Bronchial epithelial cell (primary cell): ENCODE measurements at regions not wholly inside any gene's neighbourhood (a gene's known extent, or its start where the extent isn't known, plus 50 kb on each side); places are given as distances from the start of the nearest gene placed in this dataset.

Source experiments
- DNase-seq: peaks from one replicate; pipeline ENCODE4 v3.0.0-alpha.2; 2010; ENCODE audit warnings: low read depth
- FAIRE-seq: peaks from 2 replicates; lab custom pipeline; 2011; peaks lifted over from hg19 to GRCh38; lab: Jason Lieb, UNC
- H3K27me3 ChIP-seq: 2 replicates; pipeline ENCODE4 v1.5.1; 2011; ENCODE audit warnings: low read length; ENCODE audit not compliant: control insufficient read depth, insufficient read depth
- H3K36me3 ChIP-seq: 2 replicates; pipeline ENCODE4 v1.5.1; 2011; ENCODE audit warnings: low read length; ENCODE audit not compliant: control insufficient read depth, insufficient read depth
- H3K4me3 ChIP-seq: 2 replicates; pipeline ENCODE4 v1.5.1; 2011; ENCODE audit warnings: mild to moderate bottlenecking, low read depth, low read length, control low read depth
- CTCF ChIP-seq: IDR thresholded peaks from 2 replicates; pipeline ENCODE4 v1.5.1; 2011; ENCODE audit warnings: mild to moderate bottlenecking, moderate library complexity, low read length, control low read depth, inconsistent platforms; ENCODE audit not compliant: insufficient read depth, severe bottlenecking

DNA sequence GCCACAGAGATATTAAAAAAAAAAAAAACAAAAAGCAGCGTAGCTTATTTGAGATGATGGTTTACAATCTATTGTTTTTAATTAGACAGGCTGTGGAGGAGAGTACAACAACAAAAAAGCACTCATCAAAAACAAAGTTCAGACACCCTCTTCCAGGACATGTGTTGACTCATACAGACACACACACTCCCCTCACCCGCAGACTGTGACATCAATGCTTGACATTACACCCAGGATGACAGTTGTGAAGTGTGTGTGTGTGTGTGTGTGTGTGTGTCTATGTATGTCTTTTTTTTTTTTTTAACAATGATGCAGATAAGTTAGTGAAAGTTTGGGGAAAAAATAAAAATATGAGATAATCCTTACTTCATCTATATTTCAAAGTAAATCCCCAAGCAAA lies 303.6 kb downstream of the GPAM start:
- Histone ChIP-seq H3K4me3 (no peak overlapping the region), H3K27me3 (no peaks in the 10 kb centered on the region), H3K36me3 (no peaks in the 10 kb centered on the region)
- no peak for FAIRE-seq
- no peak for DNase-seq
- TF ChIP-seq CTCF, result no peak

DNA sequence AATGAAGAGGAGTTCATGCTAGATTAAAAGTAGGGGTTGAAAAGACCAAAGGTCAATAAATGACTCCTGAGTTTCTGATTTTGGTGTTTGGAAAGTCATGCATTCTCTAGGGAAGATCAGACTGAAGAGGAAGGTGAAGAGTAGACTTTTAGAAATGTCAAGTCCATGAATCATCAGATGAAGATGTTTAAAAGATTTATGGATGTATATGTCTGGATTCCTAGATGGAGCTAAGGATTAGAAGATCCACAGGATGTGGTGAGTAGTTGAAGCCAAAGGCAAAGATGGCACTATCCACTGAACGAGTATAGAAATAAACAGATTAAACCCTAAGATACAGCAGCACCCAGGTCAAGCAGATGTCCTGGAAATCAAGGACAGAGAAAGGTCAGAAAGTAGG lies 298.5 kb downstream of the GPAM start:
- no peak for TF ChIP-seq CTCF
- DNase-seq (no peak), FAIRE-seq (no peak)
- no peak overlapping the region for H3K4me3 ChIP-seq
- no peaks in the 10 kb centered on the region for H3K36me3 ChIP-seq
- H3K27me3 ChIP-seq, result no peaks in the 10 kb centered on the region

DNA sequence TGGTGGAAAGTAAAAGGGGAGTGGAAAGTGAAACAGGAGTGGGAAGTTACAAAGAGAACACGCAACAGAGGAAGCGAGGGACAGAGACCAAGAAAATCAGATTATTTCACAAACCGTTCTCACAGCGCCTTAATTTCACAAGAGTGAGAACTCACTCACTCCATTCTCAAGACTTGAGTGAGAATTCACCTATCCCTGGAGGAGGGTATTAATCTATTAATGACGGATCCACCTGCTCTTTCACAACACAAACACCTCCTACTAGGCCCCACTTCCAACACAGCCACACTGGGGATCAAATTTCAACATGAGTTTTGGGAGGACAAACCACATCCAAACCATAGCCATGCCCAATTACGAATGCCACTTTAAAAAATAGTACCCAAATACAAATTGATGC lies 297.6 kb downstream of the GPAM start:
- Histone ChIP-seq H3K4me3 (no peak overlapping the region), H3K27me3 (no peaks in the 10 kb centered on the region), H3K36me3 (no peaks in the 10 kb centered on the region)
- no peak for TF ChIP-seq CTCF
- DNase-seq (no peak), FAIRE-seq (no peak)

DNA sequence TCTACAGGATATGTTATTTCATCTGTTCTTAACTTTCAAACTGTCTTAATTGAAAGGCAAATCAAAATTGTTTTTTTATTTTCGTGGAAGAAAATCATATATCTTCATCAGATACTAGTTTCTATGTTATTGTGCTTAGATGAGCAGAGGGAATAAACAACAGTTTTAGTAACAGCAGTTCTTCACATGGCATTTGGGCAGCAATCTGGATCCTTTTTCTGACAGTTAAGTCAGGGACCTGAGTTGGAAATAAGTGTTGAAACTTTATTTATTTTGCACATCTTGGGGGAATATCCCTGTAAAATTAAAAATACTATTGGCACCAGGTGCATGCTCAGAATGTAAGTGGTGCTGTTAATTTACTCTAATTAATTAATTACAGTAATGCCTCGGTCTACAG lies 296.3 kb downstream of the GPAM start:
- DNase-seq (no peak), FAIRE-seq (no peak)
- no peaks in the 10 kb centered on the region for H3K27me3 ChIP-seq

DNA sequence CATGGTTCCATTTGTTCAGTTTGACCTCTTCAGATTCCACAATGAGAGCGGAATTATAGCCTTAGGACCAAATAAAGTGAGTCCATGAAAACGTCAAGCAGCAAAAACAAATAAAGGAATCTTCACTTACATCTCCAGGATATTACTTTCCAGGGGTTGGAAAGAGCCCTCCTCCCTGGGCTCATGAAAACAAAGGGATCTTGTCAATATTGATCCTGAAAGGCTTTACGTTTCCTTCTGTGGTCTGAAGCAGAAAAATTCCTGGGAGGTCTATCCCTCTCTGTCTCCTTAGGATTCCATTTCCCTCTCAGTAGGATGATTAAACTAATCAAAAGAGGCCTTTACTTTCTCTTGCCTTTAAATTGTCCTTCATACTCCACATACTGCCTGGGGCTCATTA lies 293.5 kb downstream of the GPAM start:
- DNase-seq, result no peak
- H3K4me3 ChIP-seq, result no peak overlapping the region
- TF ChIP-seq CTCF, result no peak
- no peaks in the 10 kb centered on the region for H3K27me3 ChIP-seq
- FAIRE-seq, result no peak
- no peaks in the 10 kb centered on the region for H3K36me3 ChIP-seq

More for the DNA sequence above, 296.3 kb downstream of the GPAM start:
- Histone ChIP-seq H3K36me3 (no peaks in the 10 kb centered on the region), H3K4me3 (no peak overlapping the region)
- no peak for TF ChIP-seq CTCF

DNA sequence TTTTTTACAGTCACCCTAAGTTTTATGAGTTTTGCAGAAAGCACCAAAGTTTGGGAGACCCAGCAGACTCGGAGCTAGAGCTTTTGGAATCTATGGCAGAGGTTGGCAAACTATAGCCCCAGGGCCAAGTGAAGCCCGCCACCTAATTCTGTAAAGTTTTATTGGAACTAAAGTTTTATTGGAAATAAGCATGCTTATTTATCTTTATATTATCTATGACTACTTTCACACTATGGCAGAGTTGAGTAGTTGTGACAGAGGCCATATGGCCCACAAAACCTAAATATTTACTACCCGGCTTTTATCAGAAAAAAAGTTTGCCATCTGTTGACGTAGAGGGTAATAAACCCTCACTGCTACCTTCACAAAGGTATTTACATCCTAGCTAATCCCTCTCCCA lies 267.6 kb downstream of the GPAM start:
- no peak for TF ChIP-seq CTCF
- Histone ChIP-seq H3K4me3 (no peak overlapping the region), H3K27me3 (no peaks in the 10 kb centered on the region), H3K36me3 (no peaks in the 10 kb centered on the region)
- DNase-seq, result no peak
- no peak for FAIRE-seq
